Stimulated activated CD4-positive, alpha-beta T cell treated with anti-CD3 and anti-CD28 coated beads, Interleukin-15, amount 100 ng/mL, for 24 hours (primary cell): ENCODE measurements at regions not wholly inside any gene's neighbourhood (a gene's known extent, or its start where the extent isn't known, plus 50 kb on each side); places are given as distances from the start of the nearest gene placed in this dataset.
"Not testable (repeated sequence)": the region's sequence is repeated elsewhere in the genome, so short reads cannot be mapped to it uniquely, and the experiment has no call there.

Experiments used
- DNase-seq: peaks from one replicate; pipeline ENCODE4 v3.0.0-alpha.2; 2020

DNA sequence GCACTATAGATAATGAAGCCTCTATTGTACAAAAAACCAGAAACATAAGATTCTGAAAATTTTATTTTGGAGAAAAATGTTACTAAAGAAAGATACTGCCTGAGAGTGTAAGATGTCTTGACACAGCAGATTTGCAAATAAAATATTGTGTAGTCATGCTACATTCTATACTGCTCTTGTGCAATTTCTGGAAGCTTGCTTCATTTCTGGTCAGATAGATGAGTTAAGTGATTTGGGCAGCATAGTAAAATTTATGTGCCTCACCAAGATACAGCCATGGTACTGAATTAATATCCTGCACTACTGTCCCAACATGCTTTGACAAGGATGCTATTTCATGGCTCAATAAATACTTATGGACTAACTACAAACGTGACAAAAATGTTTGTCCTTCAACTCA lies 55.1 kb upstream of the STARD13 start:
- no peak for DNase-seq

DNA sequence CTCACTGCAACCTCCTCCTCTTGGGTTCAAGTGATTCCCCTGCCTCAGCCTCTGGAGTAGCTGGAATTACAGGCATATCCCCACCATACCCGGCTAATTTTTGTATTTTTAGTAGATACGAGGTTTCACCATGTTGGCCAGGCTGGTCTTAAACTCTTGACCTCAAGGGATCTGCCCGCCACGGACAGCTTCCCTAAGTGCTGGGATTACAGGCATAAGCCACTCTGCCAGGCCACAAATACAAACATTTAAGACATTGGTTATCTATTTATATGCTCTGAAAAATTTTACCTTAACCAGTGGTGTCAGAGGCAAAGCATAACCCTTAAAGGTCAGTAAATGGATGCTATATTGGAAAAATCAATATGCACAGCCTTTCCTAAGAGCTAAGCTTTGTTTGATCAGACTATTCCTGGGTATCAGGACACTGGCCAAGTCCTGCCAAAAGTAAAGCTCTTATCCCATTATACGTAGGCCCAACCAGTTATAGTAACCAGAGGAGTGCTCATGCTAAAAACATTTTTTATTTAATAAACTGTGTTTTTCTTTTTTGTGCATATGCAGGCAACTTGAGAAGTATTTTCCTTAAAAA lies 56.4 kb upstream of the STARD13 start:
- no peak for DNase-seq

DNA sequence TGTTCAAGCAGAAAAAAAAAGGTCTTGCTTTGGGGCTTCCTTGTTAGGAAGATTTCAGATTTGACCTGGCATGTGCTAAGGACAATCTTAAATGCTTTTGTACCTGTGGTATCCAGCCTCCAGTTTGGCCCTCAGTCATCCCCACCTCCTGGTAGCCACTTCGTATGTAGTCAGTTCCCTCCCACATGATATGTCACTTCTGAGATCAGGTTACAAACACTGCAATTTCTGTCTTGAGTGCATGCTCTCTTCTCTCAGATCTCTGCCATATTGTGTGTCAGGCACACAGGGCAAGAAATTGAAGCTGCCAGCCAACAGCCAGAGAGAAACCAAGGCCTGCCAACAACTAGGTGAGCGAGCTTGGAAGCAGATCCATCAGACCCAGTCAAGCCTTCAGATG lies 60.3 kb upstream of the STARD13 start:
- DNase-seq: no peak

DNA sequence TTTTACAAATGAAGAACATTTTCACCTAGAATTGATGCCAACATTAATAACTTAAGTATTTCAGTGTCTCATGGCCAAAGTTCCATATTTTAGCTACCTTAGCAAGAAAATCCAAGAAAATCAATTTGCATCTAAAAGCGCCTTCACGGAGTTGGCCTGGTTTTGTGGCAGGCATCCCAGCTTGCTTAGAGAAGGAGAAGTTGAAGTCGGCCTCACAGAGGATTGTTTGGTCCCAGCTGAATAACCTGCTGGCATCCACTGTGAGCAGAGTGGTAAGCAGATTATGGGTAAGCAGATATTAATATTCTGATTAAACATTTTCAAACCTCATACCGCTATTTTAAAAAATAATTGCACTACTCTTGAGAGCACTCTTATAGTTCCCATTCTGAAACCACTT lies 62.3 kb upstream of the STARD13 start:
- no peak for DNase-seq

DNA sequence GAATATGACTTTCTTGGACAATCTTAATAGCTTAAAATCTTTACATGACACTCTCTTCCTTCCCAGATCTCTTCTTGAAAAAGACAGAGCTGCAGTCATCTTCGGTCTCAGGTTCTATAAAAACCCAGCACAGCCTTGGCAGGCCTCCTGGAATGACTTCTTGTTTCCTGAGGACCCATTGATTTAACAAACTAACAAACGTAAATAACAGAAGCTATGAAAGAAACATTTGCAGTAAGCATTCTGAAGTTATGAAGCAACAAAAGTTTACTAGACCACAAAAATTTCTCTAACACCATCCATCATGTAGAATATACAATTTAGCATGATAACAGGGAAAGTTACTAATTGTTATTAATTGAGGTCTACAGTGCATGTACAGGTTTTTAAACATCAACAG lies 62.8 kb upstream of the STARD13 start:
- no peak for DNase-seq

DNA sequence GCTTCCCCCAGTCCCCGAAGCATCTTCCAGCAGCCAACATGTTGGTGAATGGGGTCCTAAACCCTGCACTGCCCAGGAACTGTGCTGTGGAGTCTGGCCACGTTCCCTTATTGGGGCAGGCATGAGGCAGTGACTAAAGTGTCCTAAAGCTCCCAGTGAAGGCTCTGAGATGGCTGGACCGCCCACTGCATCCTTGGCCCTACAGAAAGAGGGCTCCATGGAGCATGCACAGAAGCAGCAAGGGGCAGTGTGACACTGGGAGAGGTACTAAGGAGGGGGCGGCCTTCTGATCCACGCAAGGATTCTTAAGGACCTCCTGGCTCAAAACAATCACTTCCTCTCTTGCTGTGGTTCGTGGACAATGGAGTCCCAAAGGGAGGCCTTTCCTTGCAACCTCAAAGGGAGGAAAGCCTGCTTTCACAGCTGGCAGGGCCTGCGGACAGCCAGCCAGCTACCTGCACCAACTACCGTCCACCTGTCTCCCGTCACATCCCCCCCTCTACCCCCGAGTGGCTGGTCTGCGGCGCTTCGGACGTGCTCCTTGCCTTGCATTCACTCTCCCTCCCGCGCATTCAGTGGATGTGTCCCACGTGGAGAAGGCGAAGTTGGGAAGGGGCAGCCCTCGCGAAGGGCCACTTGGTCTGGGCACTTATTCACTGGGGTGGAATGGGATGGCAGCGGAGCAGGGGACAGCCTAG lies 63.9 kb upstream of the STARD13 start:
- no peak for DNase-seq

DNA sequence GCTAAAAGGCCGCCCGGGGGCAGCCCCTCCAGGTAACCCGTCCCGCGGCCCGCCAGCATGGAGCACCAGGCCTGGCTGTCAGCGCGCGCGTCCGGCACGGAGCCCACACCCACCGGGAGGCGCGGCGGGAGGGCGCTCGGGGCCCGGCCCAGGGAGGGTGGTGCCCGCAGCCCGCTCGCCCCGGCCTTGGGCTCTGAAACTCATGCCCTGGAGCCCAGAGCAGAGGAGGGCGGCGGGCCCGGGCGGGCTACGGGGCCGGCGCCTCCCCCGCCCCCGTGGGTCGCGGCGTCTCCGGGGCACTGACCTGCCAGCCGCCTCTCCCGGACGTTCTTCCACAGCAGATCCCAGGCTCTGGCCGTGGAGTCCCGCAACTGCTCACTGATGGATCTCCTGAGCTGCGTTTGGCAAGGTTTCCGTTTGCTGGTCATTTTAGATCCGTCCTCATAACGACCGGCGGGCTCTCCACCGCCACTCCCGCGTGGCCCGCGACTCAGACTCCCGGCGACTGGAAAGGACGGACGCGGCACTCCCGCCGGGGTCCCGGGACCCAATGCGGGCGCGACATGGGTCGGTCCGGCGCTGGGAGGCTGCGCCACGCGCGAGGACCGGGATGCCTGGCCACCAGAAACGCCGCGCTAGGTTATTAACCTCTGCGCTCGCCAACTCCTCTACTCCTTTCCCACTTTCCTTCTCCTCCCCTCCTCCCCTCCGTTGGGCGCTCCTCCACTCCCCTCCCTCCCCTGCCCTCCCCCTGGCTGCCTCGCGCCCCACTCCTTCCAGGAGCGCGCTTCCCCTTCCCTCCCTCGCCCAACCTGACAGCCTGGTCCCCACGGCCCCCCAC lies 64.7 kb upstream of the STARD13 start:
- DNase-seq: peak; percentile 2

DNA sequence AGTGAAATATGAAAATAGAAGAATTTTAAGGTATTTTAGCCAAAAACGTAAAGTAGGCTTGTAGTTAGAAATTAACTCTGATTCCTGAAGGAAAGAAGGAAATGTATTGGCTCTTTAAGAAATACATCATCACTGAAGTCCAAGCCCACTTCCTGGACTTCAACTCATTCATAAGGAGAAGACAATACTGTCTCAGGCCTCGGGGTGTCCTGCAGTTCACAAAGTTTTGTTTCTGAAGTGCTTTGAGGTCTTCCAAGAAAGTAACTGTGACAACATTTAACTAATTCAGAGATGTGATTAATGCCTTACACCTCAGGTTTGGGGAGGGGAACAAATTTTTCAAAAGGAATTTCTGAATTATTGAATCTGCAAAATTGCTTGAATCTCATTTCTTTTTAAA lies 65.8 kb upstream of the STARD13 start:
- no peak for DNase-seq

DNA sequence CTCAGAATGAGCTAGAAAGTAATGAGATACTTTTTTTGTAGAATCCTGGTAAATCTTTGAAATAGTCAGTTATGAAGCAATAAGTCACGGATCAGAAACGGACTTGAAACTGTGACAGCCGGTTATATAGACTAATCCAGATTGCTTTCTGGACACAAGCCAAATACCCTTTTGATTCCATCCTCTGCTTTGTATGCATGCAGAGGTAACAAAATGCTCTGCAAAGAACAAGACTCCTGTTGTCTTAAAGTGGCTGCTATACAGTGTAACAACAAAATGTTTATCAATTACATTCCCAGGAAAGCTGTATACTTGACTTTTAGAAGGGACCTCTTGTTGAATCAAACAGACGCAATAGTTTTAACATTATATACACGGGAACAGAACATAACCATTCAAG lies 66.5 kb upstream of the STARD13 start:
- DNase-seq: no peak

DNA sequence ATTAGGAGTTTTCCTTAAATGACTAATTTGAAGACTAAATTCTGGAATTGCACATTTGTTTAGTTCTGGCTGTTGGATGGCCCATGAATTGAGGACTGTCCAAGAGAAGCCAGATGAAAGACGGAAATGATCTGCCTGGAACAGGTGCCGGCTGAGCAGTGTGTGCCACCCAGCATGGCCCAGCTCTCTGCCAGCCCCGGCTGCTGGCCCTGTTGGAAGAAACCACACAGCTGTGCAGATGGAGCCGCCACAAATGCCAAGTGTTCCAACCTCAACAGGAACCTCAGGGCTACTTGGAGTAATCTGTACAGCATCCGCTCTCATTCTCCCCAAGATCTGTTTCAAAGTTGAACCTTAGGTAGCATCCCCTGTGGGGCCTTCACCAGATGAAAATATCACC lies 67.0 kb upstream of the STARD13 start:
- no peak for DNase-seq

DNA sequence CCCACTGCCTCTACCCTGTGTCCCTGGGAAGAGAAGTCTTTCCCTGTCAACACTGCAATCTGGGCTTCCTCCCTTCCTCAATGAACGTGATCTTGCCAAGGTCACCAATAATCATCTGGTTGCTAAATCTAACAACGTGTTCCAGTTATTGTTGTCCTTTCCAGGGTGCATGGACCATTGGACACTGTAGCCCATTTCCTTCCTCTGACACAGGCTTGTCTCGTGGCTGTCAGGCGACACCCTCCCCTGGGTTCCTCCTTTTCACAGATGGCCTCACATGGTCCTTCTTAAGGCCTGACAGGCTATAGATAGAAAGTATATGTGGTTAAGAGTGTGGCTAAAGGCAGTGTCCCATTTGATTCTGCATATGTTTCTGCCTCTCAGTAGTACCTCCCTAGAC lies 67.7 kb upstream of the STARD13 start:
- no peak for DNase-seq

DNA sequence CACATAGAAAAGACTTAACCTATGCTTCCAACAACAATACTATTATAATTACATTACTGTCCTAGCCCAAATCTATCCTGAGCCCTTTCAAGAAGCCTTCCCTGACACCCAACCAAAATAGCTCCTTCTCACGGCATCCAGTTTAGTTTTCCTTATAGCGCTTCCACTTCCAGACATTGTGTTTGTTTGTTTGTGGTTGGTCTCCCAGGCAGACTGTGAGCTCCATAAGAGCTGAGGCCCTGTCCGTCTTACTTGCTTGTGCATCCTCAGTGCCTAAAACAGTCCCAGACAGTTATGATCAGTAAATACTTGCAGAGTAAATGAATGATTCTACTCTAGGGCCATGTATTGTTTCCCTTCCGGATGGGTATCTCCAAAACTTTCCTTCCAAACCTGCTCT lies 68.1 kb upstream of the STARD13 start:
- no peak for DNase-seq

DNA sequence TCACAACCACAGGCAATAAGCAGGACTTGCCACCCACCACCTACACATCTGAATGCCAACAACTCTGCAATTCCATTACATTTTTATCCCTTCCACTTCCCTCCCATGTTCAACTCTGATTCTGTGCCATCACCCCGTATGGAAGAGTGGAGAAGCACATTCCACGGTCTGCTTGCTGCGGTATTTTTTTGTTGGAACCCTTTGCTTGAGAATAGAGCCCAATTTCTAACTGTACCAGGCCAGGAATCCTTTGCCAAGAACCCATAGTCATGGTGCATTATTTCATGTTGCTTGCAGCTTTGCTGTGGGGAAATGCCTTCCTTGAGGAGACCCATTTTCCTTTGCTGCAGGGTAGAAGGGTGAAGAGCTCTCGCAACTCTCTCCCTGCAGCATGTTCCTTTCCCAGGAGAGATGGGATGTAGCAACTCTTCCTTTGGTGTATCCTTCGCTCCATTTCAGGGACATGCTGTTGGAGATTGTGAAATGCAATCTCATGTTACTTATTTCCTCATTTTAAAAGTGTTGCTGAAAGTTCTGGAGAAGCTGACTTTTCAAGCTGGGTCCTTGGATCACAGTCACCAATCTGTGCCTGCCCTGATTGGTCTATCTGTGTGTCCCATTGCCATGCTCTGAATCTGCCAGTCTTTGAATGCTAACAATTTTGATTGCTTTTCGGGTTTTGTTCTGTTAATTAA lies 69.8 kb upstream of the STARD13 start:
- DNase-seq: no peak

DNA sequence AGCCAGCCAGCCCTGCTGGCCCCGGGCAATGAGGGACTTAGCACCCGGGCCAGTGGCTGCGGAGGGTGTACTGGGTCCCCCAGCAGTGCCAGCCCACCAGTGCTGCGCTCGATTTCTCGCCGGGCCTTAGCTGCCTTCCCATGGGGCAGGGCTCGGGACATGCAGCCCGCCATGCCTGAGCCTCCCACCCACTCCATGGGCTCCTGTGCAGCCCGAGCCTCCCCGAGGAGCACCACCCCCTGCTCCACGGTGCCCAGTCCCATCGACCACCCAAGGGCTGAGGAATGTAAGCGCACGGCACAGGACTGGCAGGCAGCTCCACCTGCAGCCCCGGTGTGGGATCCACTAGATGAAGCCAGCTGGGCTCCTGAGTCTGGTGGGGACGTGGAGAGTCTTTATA lies 72.5 kb upstream of the STARD13 start:
- not testable (repeated sequence) for DNase-seq

DNA sequence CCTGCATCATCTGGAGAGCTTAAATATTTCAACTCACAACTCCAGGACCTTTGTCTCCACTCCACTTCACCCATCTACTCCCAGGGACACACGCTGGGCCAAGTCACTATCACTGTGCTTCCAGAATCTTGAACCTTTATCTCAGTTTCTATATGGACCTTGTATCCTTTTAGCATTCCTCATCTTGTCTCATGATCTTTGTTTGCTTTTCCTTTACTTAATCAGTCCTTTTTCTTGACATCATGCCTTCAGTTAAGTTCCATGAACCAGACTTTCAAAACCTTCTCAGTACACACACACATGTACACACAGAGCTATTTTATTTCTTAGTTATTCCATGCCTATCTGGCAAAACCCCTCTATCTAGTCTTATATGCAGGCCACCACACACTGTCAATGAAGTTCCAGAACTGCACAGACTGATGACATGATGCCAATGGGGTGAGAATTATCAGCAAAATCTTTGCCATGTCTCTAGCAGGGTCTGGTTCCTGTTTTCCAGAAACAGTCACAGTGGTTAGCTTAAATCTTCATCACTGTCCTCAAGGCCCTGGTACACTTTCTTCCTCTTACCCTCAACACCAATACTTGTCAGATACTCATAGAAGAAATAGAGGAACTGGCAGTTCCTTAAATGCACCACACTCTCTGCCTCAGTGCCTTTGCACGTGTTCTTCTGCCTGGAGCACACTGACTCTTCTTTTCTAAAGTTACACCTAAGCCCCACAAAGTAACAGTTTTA lies 77.6 kb upstream of the STARD13 start:
- no peak for DNase-seq

DNA sequence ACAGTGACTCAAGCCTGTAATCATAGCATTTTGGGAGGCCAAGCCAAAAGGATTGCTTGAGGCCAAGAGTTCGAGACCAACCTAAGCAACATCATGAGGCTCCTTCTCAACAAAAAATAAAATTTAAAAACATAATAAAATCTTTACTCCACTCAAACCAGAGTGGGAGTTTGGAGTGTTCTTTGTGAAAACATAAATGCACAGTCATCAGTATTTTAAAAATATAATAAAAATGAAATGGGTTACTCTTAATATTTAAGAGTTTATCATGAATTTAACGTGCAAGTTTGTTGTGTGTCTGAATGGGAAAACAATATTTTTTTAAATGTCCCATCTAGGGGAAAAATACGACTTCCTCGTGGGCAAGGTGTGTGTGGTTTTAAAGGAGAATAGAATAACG lies 78.6 kb upstream of the STARD13 start:
- no peak for DNase-seq

DNA sequence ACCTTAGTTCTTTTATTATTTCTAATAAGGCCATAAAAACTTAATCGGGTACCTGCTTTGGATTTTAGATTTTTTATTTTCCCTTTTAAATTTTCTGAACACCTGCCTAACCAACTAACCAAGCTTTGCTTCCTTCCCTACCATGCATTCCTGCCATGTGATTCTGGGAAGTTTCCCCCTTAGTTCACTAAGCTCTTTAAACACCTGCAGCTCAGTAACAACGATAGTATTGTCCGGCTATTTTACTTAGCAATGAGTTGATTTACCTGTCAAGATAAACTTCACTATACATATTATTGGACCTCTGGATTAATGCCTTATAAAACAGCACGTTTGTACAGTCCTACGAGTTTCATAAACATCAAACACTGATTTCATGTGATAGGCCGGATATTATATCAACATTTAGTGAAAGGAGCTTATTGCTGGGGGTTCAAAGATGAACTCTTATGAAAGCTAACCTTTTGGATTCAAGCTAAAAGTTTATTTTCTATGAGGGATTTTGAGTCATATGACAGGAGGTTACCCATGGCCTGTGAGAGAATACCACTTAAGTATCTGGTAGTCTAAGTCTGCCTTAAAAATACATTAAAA lies 81.0 kb upstream of the STARD13 start:
- DNase-seq: no peak

DNA sequence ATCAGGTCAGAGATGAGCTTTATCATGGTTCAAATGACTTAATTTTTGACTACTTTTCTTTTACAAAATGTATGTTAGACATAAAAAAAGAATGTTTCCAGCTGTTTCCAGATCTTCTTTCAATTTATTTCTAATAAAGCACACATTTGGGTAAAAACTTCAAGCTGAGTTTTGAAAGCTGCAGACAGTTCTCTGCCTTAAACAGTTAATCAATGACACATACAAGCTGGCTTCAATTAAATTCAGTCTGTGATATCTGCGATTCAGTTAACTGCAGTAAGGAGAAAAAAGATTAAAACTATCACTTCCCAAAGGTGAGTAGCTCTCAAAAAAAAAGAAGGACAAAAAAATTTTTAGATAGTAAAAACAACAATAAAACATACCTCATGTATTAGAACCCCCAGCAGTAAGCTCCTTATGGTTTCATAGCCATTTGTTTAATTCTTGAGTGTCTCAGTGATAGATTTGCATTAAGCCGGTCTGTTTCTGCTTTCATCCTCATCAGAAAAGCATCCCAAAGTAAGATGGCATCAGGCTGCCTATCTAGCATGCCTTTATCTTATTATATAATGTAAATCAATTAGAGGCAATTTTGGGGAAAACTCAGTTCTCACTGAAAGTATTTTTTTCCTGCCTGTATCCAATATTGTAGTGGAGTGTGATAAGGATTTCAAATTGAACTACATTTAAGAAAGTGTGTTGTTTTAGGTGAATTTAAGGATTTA lies 81.8 kb upstream of the STARD13 start:
- no peak for DNase-seq

DNA sequence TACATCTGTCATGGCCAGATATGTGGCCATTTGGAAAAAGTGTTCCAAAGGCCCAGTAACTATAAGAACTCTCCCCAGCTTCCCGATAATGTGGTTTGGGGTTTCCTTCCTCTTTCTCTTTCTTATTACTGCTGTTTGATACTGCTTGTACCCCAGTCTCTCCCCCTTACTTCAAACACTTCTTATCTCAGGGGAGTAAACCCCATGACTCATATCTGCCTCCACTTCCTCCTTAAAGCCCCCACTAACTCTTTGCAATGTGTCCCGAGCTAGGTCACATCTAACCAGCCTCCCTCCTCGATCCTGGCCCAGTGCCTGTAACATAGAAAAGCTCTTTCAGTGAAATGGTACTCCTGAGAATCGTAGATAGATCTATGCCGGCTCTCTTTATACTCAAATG lies 82.4 kb upstream of the STARD13 start:
- DNase-seq: no peak

DNA sequence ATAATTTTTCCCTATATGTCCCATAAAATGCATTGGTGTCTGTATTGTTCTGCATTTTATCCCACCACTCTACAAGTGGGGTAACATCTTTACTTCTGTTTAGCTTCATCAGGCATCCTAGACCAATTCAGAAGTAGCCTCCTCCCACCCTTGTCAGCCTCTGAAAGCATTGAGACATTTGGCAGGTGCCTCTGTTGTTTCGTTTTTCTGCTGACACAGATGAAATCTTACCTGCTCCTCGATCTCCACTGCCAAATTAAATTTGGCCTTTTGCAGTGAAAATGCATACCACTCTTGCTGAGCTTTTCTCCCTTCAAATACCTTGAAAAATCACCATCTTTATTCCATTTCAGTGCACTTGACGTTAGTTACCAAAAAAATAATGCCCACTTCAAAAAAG lies 83.5 kb upstream of the STARD13 start:
- no peak for DNase-seq

DNA sequence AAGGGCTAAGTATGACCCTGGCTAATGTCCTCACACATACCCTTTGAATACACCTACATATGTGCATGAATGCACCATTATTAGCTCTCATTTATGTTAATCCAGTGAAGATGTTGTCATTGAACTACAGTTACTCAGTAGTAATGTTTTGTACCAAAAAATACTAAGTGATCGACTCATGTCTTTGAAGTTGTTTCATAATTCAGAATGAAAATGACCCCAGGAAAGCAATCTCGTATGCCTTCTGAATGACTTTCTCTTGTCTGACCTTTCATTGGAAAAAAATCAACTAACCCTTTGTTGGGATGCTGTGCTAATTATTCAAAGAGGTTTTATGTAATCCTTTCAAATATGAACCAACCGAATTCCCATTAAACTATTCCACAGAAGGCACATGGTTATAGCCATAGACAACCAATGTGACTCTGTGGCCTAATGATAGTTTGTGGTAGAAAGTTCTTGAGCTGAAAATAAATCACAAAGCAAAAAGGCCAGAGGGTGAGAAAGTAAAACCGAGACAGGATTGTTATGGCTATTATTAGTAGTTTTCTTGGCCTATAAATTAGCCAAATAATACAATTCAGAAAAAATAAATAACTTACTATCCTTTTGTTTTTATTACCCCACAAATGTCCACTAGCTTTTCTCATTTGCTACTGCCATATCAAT lies 86.8 kb upstream of the STARD13 start:
- DNase-seq: no peak
